ENCODE measurements at regions not wholly inside any gene's neighbourhood (a gene's known extent, or its start where the extent isn't known, plus 50 kb on each side); places are given as distances from the start of the nearest gene placed in this dataset.

DNA sequence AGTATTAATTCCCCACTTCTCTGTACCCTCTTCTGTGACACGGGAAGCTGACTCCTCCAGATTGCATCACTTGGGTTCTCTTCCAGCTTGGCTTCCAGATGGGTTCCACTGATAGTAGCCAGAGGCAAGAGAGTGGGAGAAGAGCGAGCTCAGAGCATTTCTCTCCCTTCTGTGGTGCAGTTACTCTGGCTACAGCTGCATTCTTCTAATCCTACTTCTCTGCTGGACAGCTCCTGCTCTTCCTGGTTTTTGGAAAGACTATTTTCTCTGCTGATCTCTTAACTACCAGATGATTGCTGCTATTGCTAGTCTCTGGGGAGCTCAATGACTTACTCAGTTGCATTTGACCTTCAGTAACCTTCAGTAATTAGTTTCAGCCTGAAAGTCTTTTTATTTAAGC lies 187.5 kb upstream of the MAP2 start:
- intact Hi-C loops (cut with DNase I), result no loop called here
- no peak for DNase-seq
- H3K36me3 ChIP-seq, result no peaks in the 10 kb centered on the region
- no peaks in the 10 kb centered on the region for H3K9me3 ChIP-seq
- no peaks in the 10 kb centered on the region for H3K4me1 ChIP-seq
- no peak overlapping the region for H3K4me3 ChIP-seq
- H3K27ac ChIP-seq, result no peak overlapping the region
- H3K27me3 ChIP-seq, result no peaks in the 10 kb centered on the region
- TF ChIP-seq, protein P1, sequence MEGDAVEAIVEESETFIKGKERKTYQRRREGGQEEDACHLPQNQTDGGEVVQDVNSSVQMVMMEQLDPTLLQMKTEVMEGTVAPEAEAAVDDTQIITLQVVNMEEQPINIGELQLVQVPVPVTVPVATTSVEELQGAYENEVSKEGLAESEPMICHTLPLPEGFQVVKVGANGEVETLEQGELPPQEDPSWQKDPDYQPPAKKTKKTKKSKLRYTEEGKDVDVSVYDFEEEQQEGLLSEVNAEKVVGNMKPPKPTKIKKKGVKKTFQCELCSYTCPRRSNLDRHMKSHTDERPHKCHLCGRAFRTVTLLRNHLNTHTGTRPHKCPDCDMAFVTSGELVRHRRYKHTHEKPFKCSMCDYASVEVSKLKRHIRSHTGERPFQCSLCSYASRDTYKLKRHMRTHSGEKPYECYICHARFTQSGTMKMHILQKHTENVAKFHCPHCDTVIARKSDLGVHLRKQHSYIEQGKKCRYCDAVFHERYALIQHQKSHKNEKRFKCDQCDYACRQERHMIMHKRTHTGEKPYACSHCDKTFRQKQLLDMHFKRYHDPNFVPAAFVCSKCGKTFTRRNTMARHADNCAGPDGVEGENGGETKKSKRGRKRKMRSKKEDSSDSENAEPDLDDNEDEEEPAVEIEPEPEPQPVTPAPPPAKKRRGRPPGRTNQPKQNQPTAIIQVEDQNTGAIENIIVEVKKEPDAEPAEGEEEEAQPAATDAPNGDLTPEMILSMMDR (IDR thresholded peaks at IDR 0.05), result no peak
- no peak for ATAC-seq

DNA sequence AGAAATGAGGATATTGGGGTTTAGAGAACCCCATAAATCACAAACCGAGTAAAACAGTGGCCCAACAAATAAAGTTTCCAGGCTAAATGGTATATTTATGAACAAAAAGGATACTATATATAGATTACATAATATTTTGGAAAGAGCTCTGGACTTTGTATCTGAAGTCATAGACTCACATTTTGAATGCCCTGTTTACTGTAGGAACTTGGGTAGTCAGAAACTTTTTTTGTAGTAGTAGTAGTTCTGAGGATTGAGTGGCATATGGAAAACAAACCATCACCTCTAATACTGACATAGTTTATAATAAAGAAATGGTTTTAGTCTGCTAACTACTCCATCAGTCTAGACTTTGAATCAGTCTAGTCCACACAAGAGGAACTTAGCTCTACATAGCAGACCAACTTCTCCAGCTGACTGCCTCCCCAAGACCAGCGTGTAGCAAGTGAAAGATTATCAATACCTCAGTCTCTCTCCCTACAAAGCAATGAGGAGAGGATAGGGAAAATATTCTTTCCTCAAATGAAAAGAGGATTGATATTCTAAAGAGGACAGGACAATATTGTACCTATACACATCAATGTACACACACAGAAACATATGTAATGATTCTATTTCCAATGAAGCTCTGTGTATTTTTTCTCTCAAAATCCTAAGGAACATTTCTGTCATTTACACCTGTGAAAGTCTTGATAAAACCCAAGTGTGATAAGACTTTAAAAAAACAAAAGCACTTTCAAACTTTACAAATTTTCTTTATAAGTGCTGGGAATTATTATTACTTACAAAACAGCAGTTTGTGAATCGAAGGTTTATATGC lies 184.9 kb upstream of the MAP2 start:
- no peak overlapping the region for H3K27ac ChIP-seq
- no peaks in the 10 kb centered on the region for H3K27me3 ChIP-seq
- TF ChIP-seq, protein P1 (IDR thresholded peaks at IDR 0.05), result no peak
- intact Hi-C loops (cut with DNase I), result no loop called here
- no peak overlapping the region for H3K4me3 ChIP-seq
- H3K9me3 ChIP-seq, result no peaks in the 10 kb centered on the region
- H3K36me3 ChIP-seq, result no peaks in the 10 kb centered on the region
- H3K4me1 ChIP-seq, result no peaks in the 10 kb centered on the region
- DNase-seq, result no peak
- no peak for ATAC-seq

DNA sequence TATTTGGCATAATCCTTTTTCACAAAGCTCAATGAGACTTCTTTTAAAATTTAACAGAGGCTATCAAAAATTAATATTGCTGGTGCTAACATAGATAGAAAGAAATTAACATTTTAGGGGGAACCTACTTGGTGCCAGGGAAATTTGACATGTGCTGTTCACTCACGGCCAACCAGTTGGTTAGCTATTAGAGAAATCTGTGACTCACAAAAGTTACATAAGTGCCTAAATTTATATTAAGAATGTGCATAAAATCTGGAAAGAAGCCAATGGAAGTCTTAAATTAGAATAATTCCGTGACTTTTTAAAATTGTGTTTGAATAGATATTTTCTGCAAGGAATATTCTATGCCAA lies 184.3 kb upstream of the MAP2 start:
- no peaks in the 10 kb centered on the region for H3K4me1 ChIP-seq
- TF ChIP-seq, protein P1 (IDR thresholded peaks at IDR 0.05), result no peak
- no peaks in the 10 kb centered on the region for H3K27me3 ChIP-seq
- intact Hi-C loops (cut with DNase I), result no loop called here
- no peak overlapping the region for H3K4me3 ChIP-seq
- H3K9me3 ChIP-seq, result no peaks in the 10 kb centered on the region
- ATAC-seq (no peak), DNase-seq (no peak)
- no peaks in the 10 kb centered on the region for H3K36me3 ChIP-seq
- no peak overlapping the region for H3K27ac ChIP-seq

DNA sequence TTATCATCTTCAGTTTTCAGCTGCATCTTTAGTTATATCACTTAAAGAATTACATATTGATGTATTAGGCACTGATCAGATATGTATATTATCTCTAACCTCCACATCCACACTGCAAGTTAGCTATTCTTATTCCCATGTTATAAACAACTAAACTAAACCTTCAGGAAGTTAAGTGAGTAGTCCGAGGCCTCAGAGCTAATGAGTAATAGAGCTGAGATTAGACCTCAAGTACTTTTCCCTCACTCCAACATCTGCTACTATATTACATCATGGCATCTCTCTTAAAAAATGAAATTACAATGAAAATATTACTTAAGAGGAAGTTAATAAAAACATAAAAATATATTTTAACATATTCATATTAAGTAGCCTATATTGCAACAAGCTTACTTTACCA lies 183.6 kb upstream of the MAP2 start:
- intact Hi-C loops (cut with DNase I), result no loop called here
- H3K4me3 ChIP-seq, result no peak overlapping the region
- no peak overlapping the region for H3K27ac ChIP-seq
- H3K4me1 ChIP-seq, result no peaks in the 10 kb centered on the region
- TF ChIP-seq, protein P1 (IDR thresholded peaks at IDR 0.05), result no peak
- no peak for DNase-seq
- no peaks in the 10 kb centered on the region for H3K9me3 ChIP-seq
- H3K36me3 ChIP-seq, result no peaks in the 10 kb centered on the region
- no peaks in the 10 kb centered on the region for H3K27me3 ChIP-seq
- ATAC-seq, result no peak

DNA sequence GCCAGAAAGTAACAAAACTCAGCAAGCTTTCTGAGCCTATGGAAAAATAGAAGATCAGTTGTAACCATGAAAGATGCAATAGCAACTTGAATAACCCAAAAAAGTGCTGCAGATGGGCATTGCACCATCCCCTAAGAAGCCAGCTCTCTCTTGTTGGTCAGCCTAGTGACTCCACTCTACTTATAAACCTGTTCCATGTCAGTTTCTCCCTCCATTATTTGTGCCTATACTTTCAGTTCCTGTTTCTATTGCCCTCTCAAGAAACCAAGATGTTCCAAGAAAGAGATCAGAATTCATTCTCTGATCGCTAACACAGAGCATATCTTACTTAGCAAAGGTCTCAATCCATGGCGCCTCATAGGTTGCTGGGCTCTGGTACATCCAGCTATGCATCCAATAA lies 170.3 kb upstream of the MAP2 start:
- intact Hi-C loops (cut with DNase I), result no loop called here
- Histone ChIP-seq H3K4me3 (no peak overlapping the region), H3K27ac (no peak overlapping the region), H3K9me3 (no peaks in the 10 kb centered on the region), H3K27me3 (no peaks in the 10 kb centered on the region), H3K36me3 (no peaks in the 10 kb centered on the region), H3K4me1 (no peaks in the 10 kb centered on the region)
- TF ChIP-seq, protein P1 (IDR thresholded peaks at IDR 0.05), result no peak
- no peak for ATAC-seq
- no peak for DNase-seq

DNA sequence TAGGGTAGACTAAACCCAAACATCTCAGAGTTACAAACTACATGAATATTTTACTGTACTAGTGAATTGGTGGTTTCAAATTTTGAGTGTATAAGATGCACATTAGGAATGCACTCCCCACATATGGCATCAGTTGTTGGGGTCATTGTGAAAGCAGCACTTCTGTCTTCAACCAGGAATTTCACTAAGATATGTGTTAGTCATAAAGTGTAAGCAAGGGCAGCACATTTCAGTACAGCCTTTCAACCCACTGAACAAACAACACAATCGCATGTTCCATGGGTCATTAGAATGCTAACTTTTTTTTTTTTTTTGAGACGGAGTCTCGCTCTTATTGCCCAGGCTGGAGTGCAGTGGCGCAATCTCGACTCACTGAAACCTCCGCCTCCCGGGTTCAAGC lies 164.1 kb upstream of the MAP2 start:
- TF ChIP-seq, protein P1 (IDR thresholded peaks at IDR 0.05), result no peak
- ATAC-seq, result no peak

More for the DNA sequence above, 164.1 kb upstream of the MAP2 start:
- H3K4me1 ChIP-seq, result no peaks in the 10 kb centered on the region
- H3K9me3 ChIP-seq, result no peaks in the 10 kb centered on the region
- H3K4me3 ChIP-seq, result no peak overlapping the region
- H3K27me3 ChIP-seq, result no peaks in the 10 kb centered on the region
- H3K36me3 ChIP-seq, result no peaks in the 10 kb centered on the region
- no peak overlapping the region for H3K27ac ChIP-seq
- intact Hi-C loops (cut with DNase I), result no loop called here
- no peak for DNase-seq
